Brain microvascular endothelial cell (primary cell): ENCODE measurements at regions not wholly inside any gene's neighbourhood (a gene's known extent, or its start where the extent isn't known, plus 50 kb on each side); places are given as distances from the start of the nearest gene placed in this dataset.

Experiments used
- DNase-seq: peaks from one replicate; pipeline ENCODE4 v3.0.0-alpha.2; 2020
- H3K27ac ChIP-seq: fragments of 250-450 bp; sonication (Bioruptor Pico); 2 replicates; pipeline ENCODE4 v1.5.1; 2020; ENCODE audit warnings: mild to moderate bottlenecking, moderate library complexity
- H3K27me3 ChIP-seq: fragments of 250-450 bp; sonication (Bioruptor Pico); replicated peaks from 2 replicates; pipeline ENCODE4 v1.5.1; 2020; ENCODE audit warnings: mild to moderate bottlenecking
- H3K36me3 ChIP-seq: fragments of 250-450 bp; sonication (Bioruptor Pico); replicated peaks from 2 replicates; pipeline ENCODE4 v1.5.1; 2020; ENCODE audit warnings: mild to moderate bottlenecking
- H3K4me3 ChIP-seq: 2 replicates; pipeline ENCODE4 v1.5.1; 2011; ENCODE audit warnings: low read depth, mild to moderate bottlenecking, control low read depth, low read length, moderate library complexity
- CTCF ChIP-seq: IDR thresholded peaks from 2 replicates; pipeline ENCODE4 v1.5.1; 2011; ENCODE audit warnings: low read depth, mild to moderate bottlenecking, moderate library complexity, low read length, control low read depth, inconsistent platforms; ENCODE audit errors: missing control alignments
- in situ Hi-C: cut with HindIII; loops from 2 replicates; pipeline ENCODE4 v1.10.0; 2017; ENCODE audit warnings: low sequenced_read_pairs, low pct_ligation_motif_present

DNA sequence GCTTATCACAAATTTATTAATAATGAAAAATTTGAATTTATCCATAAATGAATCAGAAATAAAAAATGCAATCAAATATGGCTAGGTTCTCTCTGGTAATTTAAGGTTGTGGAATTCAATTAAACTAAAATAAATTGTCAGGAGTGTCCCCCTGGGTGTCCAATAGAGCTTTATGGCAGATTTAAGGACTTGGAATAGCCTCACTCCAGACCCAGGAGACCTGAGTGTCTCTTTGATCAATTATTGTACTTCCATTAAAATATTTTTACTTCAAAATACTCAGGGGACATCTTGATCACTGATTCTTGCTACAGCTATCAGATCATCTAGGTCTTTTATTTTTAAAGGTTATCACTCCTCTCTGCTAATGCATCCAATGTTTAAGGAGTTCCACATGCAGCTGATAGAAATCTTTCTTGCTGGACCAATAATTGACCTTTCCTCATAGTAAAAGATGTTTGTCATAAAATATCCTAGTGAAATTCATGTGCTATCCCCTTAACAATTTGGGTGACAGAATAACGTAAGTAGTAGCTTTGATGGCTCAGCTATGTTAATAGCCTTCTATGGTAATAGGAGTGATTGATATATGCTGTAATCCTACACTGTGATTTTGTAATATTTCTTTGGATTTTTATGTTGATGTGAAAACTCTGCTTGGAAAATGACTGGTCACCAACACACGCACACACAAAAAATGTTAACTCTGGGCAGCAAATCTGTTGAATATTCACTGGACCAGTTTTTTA, 395.3 kb downstream of the NYAP2 start:
- Histone ChIP-seq H3K4me3 (no peak overlapping the region), H3K36me3 (no peaks in the 10 kb centered on the region), H3K27me3 (no peaks in the 10 kb centered on the region), H3K27ac (no peak overlapping the region)
- DNase-seq = no peak
- no peak for TF ChIP-seq CTCF
- in situ Hi-C loops = no loop called here

GRCh38 chr2:225793736-225794550, 394.4 kb downstream of the NYAP2 start:
- DNase-seq = no peak
- Histone ChIP-seq H3K36me3 (no peaks in the 10 kb centered on the region), H3K27ac (no peak overlapping the region), H3K27me3 (no peaks in the 10 kb centered on the region), H3K4me3 (no peak overlapping the region)
- no peak for TF ChIP-seq CTCF
- in situ Hi-C loops = no loop called here

- Histone ChIP-seq H3K4me3 (no peak overlapping the region), H3K36me3 (no peaks in the 10 kb centered on the region), H3K27ac (no peak overlapping the region), H3K27me3 (no peaks in the 10 kb centered on the region)
- in situ Hi-C loops = no loop called here
- no peak for TF ChIP-seq CTCF
- DNase-seq = no peak
Observed at GRCh38 chr2:225788571-225789094, 389.1 kb downstream of the NYAP2 start.

DNA sequence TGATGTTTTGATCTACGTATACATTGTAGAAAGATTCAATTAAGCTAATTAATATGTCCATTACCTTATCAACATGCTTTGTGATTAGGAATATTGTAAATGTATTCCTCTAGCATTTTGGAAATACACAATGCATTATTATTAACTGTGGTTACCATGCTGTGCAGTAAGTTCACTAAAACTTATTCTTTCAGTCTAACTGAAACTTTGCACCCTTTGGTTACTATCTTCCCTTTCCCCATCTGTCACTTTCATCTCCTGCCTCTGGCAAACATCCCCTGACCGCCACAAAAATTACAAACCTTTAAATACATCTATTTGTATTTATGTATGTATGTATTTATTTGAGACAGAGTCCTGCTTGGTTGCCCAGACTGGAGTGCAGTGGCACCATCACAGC, 388.0 kb downstream of the NYAP2 start:
- DNase-seq = no peak
- H3K36me3 ChIP-seq = no peaks in the 10 kb centered on the region
- in situ Hi-C loops = no loop called here
- H3K27me3 ChIP-seq = no peaks in the 10 kb centered on the region
- no peak overlapping the region for H3K4me3 ChIP-seq
- no peak for TF ChIP-seq CTCF
- no peak overlapping the region for H3K27ac ChIP-seq

DNA sequence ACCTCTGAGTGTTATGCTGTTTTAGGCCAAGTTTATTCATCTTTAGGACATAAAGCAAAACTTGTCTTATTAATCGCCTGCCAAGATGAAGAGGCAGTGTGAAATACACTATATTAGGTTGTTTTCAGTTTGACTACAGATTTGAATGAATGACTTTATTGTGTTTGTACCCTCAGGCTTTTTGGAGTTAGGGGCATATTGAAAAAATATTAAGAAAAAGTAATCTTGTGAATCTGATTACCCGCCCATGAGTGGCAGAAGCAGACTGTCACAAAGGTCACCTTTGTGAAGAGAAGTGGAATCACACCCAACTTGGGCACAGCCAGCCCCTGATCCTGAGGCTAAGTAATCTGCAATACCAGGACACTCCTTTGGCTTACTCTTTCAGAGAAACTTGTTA, 382.5 kb downstream of the NYAP2 start:
- no peak for TF ChIP-seq CTCF
- in situ Hi-C loops = no loop called here
- no peaks in the 10 kb centered on the region for H3K36me3 ChIP-seq

More for the DNA sequence above, 382.5 kb downstream of the NYAP2 start:
- Histone ChIP-seq H3K27me3 (no peaks in the 10 kb centered on the region), H3K27ac (no peak overlapping the region), H3K4me3 (no peak overlapping the region)
- DNase-seq = no peak
